Testis (tissue), 2 donors: ENCODE measurements at regions not wholly inside any gene's neighbourhood (a gene's known extent, or its start where the extent isn't known, plus 50 kb on each side); places are given as distances from the start of the nearest gene placed in this dataset.
"Not testable (repeated sequence)": the region's sequence is repeated elsewhere in the genome, so short reads cannot be mapped to it uniquely, and the experiment has no call there.

ENCODE experiments used
- DNase-seq: peaks from one replicate; pipeline ENCODE4 v3.0.0-alpha.2; 2019
- H3K27ac ChIP-seq, 2 donors: fragments of 200-600 bp; sonication (generic); one replicate each; pipeline ENCODE4 v1.5.1; 2019
- H3K27me3 ChIP-seq: fragments of 200-600 bp; sonication (generic); one replicate; pipeline ENCODE4 v1.5.1; 2019
- H3K36me3 ChIP-seq: fragments of 200-600 bp; sonication (generic); one replicate; pipeline ENCODE4 v1.5.1; 2017; ENCODE audit warnings: low read depth; ENCODE audit errors: missing control alignments
- H3K4me1 ChIP-seq: fragments of 200-600 bp; sonication (generic); one replicate; pipeline ENCODE4 v1.5.1; 2019
- H3K4me3 ChIP-seq, 2 donors: fragments of 200-600 bp; sonication (generic); one replicate each; pipeline ENCODE4 v1.5.1; 2017 to 2019
- H3K9me3 ChIP-seq: fragments of 200-600 bp; sonication (generic); one replicate; pipeline ENCODE4 v1.5.1; 2017
- CTCF ChIP-seq, 3 experiments: fragments of 450-650 bp in 2 of 3; fragments of 200-600 bp in 1 of 3; sonication (generic) in 1 of 3; IDR thresholded peaks; one replicate each; pipeline ENCODE4 v1.5.1; 2016 to 2019; ENCODE audit warnings: antibody characterized with exemption in 3 of 3, mild to moderate bottlenecking in 2 of 3, moderate library complexity in 1 of 3
- POLR2A ChIP-seq: fragments of 450-650 bp; IDR thresholded peaks from one replicate; pipeline ENCODE4 v1.6.1; 2017; ENCODE audit warnings: antibody characterized with exemption, mild to moderate bottlenecking, moderate library complexity
- WGBS, 2 donors: methylation state at CpG; one replicate each; pipeline ENCODE4 v1.1.5; 2018; 5-methylcytosine and 5-hydroxymethylcytosine counted together
- intact Hi-C: fragments of 100-400 bp; cut with DNase I; formaldehyde crosslinking; loops from one replicate; pipeline ENCODE4 v1.15.1; 2023; ENCODE audit warnings: low total_unique reads

DNA sequence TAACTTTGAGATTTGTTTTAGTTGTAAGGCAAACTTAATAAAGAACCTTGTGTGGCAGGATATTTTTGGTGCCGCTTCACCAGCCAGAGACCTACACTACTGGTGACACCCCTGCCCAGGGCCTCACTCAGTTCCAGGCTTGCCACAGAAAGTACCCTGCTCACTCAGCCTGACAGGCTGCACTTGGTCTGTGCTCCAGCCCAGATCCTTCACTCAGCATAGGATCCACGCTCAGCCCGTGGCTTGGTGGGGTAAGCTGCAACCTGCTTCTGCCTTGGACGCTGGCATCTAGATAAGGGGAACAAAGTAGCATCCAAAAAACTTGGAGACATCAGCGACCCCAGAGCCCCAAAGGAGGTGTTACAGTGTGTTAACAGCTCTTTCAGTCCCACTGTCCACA is 825.5 kb downstream of the EPHA3 start:
- Histone ChIP-seq H3K27me3 (no peaks in the 10 kb centered on the region), H3K4me3 (no peak overlapping the region), H3K9me3 (no peaks in the 10 kb centered on the region), H3K36me3 (no peaks in the 10 kb centered on the region), H3K4me1 (no peaks in the 10 kb centered on the region), H3K27ac (no peak overlapping the region)
- WGBS, 2 donors = 81 to 89% methylated on average over 3 to 5 of the region's 5 CpGs
- intact Hi-C loops = no loop called here
- TF ChIP-seq POLR2A = no peak
- TF ChIP-seq CTCF (IDR thresholded peaks at IDR 0.05) = no peak
- DNase-seq = no peak

GRCh38 chr3:89944461-89944860 is 837.0 kb downstream of the EPHA3 start:
- H3K4me3 ChIP-seq, DNase-seq, H3K36me3 ChIP-seq, H3K9me3 ChIP-seq, H3K4me1 ChIP-seq, H3K27ac ChIP-seq, H3K27me3 ChIP-seq, intact Hi-C loops: not testable (repeated sequence)
- 82 to 87% methylated on average over 12 to 14 of the region's 14 CpGs for WGBS, 2 donors

GRCh38 chr3:89946884-89947283 is 839.5 kb downstream of the EPHA3 start:
- Histone ChIP-seq H3K9me3 (no peaks in the 10 kb centered on the region), H3K4me1 (no peaks in the 10 kb centered on the region), H3K4me3 (no peak overlapping the region), H3K36me3 (no peaks in the 10 kb centered on the region), H3K27ac (no peak overlapping the region), H3K27me3 (no peaks in the 10 kb centered on the region)
- intact Hi-C loops = no loop called here
- no peak for DNase-seq
- 75 to 82% methylated on average over 1 of the region's 1 CpG for WGBS, 2 donors
- TF ChIP-seq POLR2A (no peak), CTCF (IDR thresholded peaks at IDR 0.05) (no peak)

GRCh38 chr3:89947337-89947954 is 840.0 kb downstream of the EPHA3 start:
- WGBS, 2 donors = 79 to 89% methylated on average over 5 of the region's 5 CpGs
- intact Hi-C loops = no loop called here
- Histone ChIP-seq H3K9me3 (no peaks in the 10 kb centered on the region), H3K36me3 (no peaks in the 10 kb centered on the region), H3K4me1 (no peaks in the 10 kb centered on the region), H3K27ac (no peak overlapping the region), H3K27me3 (no peaks in the 10 kb centered on the region), H3K4me3 (no peak overlapping the region)
- DNase-seq = no peak
- TF ChIP-seq POLR2A (no peak), CTCF (IDR thresholded peaks at IDR 0.05) (no peak)

DNA sequence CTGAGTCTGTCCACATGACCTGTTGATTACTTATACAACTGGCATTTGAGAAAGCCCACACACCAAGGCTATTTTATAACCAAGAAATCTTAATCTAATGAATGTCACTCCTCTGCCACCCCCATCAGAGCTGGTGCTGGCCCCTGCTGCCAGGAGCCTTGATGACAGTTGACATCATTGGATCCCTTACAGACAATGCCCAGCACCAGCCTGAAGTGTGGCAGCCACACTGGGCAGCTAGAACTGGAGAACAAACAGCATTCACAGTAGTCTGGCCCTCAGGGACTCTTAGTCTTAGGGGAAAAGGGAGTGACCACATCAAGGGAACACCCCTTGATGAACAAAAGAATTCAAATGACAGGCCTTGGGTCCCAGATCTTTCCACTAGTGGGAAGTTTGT is 840.6 kb downstream of the EPHA3 start:
- no peaks in the 10 kb centered on the region for H3K4me1 ChIP-seq
- TF ChIP-seq CTCF (IDR thresholded peaks at IDR 0.05) (no peak), POLR2A (no peak)
- DNase-seq = no peak
- no peaks in the 10 kb centered on the region for H3K27me3 ChIP-seq
- H3K36me3 ChIP-seq = no peaks in the 10 kb centered on the region
- H3K9me3 ChIP-seq = no peaks in the 10 kb centered on the region
- intact Hi-C loops = no loop called here
- H3K27ac ChIP-seq = no peak overlapping the region
- no peak overlapping the region for H3K4me3 ChIP-seq
